GM21360 (cell line): ENCODE measurements at regions not wholly inside any gene's neighbourhood (a gene's known extent, or its start where the extent isn't known, plus 50 kb on each side); places are given as distances from the start of the nearest gene placed in this dataset.

Experiments used
- ATAC-seq: cut with Tn5 transposase; IDR thresholded peaks from one replicate; pipeline ENCODE4 v1.9.1; 2021; ENCODE audit warnings: mild to moderate bottlenecking, moderate library complexity; ENCODE audit not compliant: unreplicated experiment

DNA sequence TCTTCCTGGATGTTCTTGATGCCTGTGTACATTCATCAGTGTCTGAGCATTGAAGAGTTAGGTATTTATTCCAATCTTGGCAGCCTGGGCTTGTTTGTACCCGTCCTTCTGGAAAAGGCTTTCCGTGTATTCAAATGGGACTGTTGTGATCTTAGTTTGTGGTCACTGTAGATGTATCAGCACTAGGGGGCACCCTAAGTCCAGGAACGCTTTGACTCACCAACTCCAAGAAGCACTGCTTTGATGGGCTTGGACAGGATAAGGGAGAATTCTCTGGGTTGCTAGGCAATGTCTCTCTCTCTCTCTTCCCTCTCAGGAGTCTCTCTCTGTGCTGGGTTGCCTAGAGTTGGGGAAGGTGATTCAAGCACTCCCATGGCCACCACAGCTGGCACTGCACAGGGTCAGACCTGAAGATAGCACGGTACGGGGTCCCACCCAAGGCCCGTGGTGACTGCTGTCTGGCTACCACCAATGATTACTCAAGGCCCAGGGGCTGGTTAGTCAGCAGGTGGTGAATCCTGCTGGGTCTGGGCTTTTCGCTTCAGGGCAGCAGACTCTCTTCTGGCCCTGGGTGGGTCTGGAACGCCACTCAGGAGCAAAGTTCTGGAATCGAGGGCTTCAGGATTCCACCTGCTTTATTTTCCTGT is 211.1 kb upstream of the RGS6 start:
- no peak for ATAC-seq

DNA sequence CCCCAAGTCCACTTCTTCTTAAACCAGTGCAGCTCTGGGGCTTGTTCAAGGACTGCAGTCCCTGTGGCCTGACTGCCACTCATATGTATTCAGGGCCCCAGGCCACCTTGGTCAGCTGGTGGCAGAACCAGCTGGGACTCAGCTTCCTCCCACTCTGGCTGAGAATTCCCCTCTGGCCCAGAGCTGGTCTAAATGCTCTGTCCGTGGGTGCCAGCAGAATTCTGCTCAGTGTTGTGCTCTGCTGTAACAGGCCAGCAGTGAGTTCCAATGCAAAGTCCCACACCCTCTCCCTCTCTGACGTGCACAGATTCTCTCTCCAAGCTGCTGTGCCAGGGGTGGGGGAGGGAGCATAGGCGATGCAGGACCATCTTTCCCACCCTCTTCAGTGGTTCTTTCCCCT is 210.4 kb upstream of the RGS6 start:
- ATAC-seq: no peak

- no peak for ATAC-seq
Measured at GRCh38 chr14:71722885-71723284, 209.3 kb upstream of the RGS6 start.

- ATAC-seq: no peak
Measured at GRCh38 chr14:71725922-71726579, 206.2 kb upstream of the RGS6 start.

GRCh38 chr14:71726580-71727021 is 205.6 kb upstream of the RGS6 start:
- ATAC-seq: no peak

DNA sequence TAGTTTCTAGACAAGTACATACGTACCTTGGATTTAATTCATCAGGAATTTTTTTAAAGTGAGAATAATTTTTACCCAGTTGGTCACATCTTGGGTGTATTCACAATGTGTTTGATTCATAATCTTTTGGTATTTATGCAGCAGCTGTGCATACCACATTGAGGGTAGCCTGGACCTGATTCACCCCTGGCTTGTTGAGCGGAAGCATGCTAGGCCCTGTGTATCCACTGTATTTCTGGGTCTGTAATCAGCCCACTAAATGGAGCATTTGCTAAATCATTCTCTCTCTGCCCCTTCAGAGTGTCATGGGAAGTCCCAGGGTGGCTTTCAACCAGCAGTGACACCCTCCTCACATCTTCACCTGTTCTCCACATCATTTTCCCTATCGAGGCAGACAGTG is 203.8 kb upstream of the RGS6 start:
- ATAC-seq: no peak

GRCh38 chr14:71729596-71729995 is 202.6 kb upstream of the RGS6 start:
- no peak for ATAC-seq

GRCh38 chr14:71730471-71730870 is 201.8 kb upstream of the RGS6 start:
- no peak for ATAC-seq

DNA sequence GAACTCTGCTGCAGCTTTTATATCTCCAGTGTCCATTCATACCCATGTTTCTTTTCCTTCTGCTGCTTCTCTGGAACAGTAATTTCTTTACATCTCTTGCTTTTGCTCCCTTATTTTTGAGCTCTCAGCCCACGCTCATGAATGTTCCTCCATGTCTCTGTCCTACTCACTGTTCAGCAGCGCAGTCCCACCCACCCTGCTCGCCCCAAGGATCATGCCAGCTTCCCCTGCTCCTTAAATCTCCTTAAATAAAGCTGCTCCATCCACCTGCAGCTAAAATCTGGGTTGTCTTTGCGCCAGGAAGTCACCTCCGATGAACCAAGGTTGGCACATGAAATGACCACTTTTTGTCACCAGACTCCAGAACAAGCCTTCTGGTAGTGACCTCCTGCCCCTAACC is 201.1 kb upstream of the RGS6 start:
- ATAC-seq: no peak

DNA sequence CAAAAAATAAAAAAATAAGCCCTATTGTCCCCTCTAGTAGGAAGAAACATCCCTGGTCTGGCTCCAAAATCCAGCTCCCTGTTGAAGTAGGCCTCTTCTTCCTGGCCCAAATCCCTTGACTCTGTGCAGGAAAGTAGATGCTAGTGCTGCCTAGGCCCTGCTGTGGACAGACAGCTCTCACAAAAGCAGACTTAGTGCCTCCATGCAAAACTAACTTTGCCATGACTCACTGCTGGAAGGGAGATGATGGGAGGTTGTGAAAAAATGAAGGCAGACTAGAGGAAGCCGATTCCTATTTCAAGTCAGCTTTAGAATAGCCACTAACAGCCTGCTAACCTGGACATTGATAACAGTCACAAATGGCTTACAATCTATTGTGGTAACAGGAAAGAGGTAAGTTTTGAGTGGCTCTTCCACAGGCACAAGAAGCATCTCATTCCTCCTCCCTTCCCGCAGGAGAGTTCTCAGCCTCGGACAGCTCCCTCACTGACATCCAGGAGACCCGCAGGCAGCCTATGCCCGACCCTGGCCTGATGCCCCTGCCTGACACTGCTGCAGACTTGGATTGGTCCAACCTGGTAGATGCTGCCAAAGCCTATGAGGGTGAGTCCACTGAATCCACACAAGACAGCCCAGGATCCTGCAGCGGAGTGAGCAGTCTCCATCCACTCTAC is 198.9 kb upstream of the RGS6 start:
- ATAC-seq: no peak

- no peak for ATAC-seq
Measured at GRCh38 chr14:71734076-71734475, 198.2 kb upstream of the RGS6 start.

GRCh38 chr14:71734885-71735284 is 197.3 kb upstream of the RGS6 start:
- ATAC-seq: no peak

DNA sequence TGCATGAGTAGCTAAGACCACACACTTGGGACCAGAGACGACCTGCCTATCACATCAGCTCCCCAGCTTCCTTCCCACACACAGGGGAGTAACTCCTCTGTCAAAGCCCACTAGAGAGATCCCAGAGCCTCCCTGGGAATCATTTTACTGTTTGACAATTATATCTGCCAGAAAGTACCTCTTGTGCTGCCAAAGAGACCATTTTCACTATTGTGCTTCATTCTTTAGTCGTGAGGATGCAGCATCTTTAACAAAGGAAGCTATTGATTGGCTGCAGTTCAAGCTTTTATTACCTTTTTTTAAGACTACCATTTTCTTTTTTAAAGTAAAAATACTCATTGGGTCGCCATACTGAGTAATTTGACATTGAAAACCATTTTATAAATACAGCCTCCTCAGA is 194.5 kb upstream of the RGS6 start:
- ATAC-seq: no peak

- ATAC-seq: no peak
Measured at GRCh38 chr14:71739273-71739990, 192.8 kb upstream of the RGS6 start.

DNA sequence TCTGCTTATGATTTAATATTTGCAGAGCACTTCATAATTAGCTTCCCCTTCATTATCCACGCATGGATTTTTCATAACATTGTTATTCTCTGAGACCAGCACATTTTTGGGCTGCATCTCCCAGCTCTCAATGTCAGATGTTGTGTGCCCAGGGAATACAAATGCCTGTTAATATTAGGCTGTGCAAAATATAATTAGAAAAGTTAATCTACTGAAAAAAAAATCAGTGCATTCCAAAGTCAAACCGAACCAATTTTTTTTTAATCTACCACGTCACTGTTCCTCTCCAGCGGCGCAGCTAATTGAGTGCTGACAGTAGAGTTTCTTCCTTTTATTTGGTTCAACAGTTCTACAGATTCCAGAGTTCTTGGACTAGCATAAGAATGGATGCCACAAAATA is 191.0 kb upstream of the RGS6 start:
- ATAC-seq: no peak

DNA sequence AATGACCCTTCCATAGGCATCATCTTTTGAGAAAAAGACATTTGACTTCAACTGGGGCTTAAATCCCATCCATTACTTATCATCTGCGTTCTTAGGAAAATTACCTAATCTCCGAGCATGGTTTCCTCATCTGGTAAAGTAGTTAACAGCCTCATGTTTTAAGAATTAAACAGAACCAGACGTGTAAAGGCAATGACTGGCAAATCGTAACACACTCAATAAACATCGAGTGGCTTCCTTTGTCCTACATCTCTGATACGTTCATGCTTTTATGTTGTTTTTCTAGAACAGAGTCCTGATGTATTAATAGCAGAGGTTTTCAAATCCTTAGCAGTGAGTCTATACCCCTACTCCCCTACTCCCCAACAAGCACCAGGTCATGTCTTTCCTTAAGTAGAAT is 189.7 kb upstream of the RGS6 start:
- ATAC-seq: no peak

DNA sequence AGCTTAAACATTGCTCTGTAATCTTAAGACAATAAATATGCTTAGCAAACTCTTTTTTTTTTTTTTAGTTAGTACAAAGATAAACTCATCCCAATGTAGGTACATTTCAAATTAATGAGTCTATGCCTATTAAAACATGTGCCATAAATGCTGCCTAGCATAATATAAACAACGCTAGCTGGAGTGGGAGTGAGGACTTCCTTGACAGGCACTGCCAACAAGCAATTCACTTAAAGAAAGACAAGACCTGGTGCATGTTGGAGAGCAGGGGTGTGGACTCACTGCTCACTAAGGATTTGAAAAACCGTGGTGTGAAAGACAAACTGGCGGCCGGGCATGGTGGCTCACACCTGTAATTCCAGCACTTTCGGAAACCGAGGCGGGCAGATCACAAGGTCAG is 187.2 kb upstream of the RGS6 start:
- no peak for ATAC-seq

DNA sequence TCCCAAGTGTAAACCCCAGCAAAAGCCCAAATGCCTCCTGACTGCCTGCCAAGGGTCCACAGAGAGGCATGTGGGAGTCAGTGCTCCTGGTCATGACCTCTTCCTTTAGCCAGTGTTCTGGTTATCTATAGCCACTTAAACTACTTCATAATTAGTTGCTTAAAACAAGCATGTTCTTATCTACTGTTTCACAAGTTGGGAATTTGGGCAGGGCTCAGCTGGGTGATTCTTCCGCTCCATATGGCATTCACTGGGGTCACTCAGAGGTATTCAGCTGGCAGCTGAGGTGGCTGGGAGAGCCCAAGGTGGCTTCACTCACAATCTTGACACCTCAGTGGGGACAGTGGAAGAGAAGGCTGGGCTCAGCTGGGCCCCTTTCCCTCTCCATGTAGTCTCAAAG is 184.0 kb upstream of the RGS6 start:
- ATAC-seq: no peak

DNA sequence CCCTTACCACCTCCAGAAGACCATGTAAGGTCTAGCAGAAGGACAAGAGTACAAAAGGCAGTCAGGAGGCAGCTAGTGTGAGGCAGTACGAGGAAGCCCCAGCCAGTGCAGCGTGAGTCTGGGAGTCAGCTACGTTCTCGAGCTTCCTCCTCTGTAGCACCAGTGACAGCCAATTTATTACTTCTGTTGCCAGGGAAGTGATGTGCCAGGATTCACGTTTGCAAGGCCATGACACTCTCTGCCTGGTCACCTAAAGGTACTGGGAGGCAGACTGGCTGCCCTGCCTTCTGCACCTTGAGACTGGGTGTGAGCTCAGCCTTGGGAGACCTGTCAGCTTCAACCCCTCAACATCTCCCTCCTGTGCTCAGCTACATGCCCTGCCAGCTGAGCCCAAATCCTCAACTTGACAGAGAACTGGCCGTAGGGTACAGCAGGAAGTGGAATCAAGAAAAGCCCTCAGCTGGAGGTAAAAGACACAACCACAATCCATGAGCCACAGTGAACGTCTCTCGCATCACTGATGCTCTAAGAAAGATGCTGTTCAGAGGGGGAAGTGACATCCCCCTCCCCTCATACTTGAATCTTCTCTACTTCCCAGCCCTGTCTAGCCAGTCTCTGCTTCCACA is 182.5 kb upstream of the RGS6 start:
- no peak for ATAC-seq

GRCh38 chr14:71751264-71751663 is 181.0 kb upstream of the RGS6 start:
- no peak for ATAC-seq

GRCh38 chr14:71752111-71752738 is 180.0 kb upstream of the RGS6 start:
- no peak for ATAC-seq
